Right cardiac atrium (tissue), 5 donors: ENCODE measurements at regions not wholly inside any gene's neighbourhood (a gene's known extent, or its start where the extent isn't known, plus 50 kb on each side); places are given as distances from the start of the nearest gene placed in this dataset.

Experiments
- ATAC-seq, 2 donors: fragments of 200-7000 bp; cut with Tn5 transposase; one replicate each; pipeline versions ENCODE4 v1.8.0 to v1.9.1; 2020; ENCODE audit warnings: moderate library complexity in 2 of 2, mild to moderate bottlenecking in 1 of 2
- DNase-seq, 3 donors: peaks; one replicate each; pipeline ENCODE4 v3.0.0-alpha.2; 2020
- H3K27ac ChIP-seq: one replicate; pipeline ENCODE4 v1.5.1; 2013; ENCODE audit warnings: mild to moderate bottlenecking, low read length, control low read depth, moderate library complexity
- H3K27me3 ChIP-seq: one replicate; pipeline ENCODE4 v1.6.1; 2013; ENCODE audit not compliant: control insufficient read depth, insufficient read depth
- H3K4me1 ChIP-seq: one replicate; pipeline ENCODE4 v1.6.1; 2013; ENCODE audit warnings: low read length; ENCODE audit not compliant: control insufficient read depth, insufficient read depth
- H3K4me3 ChIP-seq: one replicate; pipeline ENCODE4 v1.5.1; 2013; ENCODE audit warnings: low read length, control low read depth
- H3K9me3 ChIP-seq: one replicate; pipeline ENCODE4 v1.6.1; 2013; ENCODE audit warnings: low read length; ENCODE audit not compliant: control insufficient read depth
- WGBS: extraction: QIAGEN DNeasy Blood & Tissue Kit; methylation state at CpG from one replicate; pipeline ENCODE4 v1.1.7; 2013; 5-methylcytosine and 5-hydroxymethylcytosine counted together
- intact Hi-C, 4 donors: fragments of 100-400 bp; cut with DNase I; formaldehyde crosslinking; loops; one replicate each; pipeline versions ENCODE4 v1.11.0 to v1.14.0; 2022 to 2023
- donor health status: healthy with polysubstance abuse.
- donor health status: DM: no; HTN: yes; CAD: no.
- donor health status: DM: no; HTN: no; CAD: no.
- donor health status: DM: no; HTN: yes; CAD: no; lungs with severe emphysema.
- donor health status: DM: yes; HTN: yes; CAD: no.

DNA sequence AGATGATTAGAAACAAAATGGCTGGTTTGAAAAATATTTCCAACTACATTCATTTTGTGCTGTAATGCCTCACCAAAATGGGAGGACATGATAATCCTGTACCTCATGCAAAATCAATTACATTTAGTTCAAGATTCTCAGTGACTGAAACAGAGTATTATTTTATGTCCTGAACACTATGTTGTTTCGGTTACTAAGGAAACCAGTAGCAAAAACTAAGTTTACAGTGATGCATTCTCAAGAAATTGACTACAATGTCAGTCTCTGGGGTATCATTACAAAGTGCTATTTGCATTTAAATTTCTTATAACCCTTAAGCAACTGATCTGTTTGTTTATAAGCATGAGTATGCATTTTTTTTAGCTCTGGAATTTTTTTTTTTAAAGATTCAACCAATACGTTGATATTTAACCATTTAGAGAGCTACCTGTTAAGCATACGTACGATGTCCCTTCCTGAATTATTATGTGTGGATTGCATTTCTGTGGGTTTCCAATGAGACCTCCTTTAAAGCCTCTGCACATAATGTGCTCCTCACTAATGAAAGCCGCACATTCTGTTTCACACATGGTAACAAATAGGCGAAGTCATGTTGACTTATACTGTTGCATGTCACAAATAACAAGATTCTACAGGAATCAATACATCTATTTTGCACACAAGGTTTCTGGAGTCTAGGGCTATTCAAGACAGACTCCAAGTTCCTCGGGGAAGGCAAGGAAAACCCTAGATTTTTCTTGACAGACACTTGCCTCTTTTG is 1035.7 kb downstream of the ADGRL2 start:
- Histone ChIP-seq H3K4me3 (no peak overlapping the region), H3K27ac (no peak overlapping the region), H3K9me3 (no peaks in the 10 kb centered on the region), H3K4me1 (no peaks in the 10 kb centered on the region), H3K27me3 (no peaks in the 10 kb centered on the region)
- intact Hi-C loops, result no loop called here
- ATAC-seq (no peak), DNase-seq (no peak)
- 80% methylated on average over 7 of the region's 7 CpGs for WGBS

DNA sequence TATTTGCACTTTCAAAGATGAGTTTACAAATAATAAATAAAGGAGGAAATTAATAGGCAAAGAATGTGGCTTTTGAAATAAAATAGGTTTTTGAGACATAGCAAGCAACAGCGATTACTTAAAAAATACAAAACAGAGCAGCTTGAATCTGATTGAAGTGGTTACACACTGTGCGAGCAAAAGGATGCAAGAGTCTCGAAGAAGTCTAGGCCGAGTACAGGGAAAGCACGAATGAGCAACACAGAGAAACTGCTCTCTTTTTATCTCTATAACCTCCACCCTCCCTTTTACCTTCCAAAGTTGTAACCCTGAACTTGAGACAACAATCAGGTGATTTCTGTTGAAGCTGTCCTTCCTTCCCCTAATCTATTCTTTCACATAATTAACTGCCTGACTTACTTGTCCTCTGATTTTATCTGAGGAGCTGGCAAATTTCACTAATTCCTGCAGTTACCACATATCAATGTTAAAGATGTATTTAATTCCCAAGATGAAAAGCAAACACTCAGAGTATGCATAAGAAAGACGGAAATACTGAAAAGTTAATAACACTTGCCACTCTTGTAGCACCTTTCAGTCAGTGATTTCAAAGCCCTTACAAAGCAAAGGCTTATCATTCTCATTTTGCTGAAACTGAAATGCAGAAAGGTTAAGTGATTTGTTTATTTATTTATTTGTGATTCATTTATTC is 1030.1 kb downstream of the ADGRL2 start:
- intact Hi-C loops, result no loop called here
- Histone ChIP-seq H3K27ac (no peak overlapping the region), H3K4me1 (no peaks in the 10 kb centered on the region), H3K4me3 (no peak overlapping the region), H3K9me3 (no peaks in the 10 kb centered on the region), H3K27me3 (no peaks in the 10 kb centered on the region)
- DNase-seq, result no peak
- WGBS, result 87% methylated on average over 6 of the region's 6 CpGs
- ATAC-seq, result no peak

DNA sequence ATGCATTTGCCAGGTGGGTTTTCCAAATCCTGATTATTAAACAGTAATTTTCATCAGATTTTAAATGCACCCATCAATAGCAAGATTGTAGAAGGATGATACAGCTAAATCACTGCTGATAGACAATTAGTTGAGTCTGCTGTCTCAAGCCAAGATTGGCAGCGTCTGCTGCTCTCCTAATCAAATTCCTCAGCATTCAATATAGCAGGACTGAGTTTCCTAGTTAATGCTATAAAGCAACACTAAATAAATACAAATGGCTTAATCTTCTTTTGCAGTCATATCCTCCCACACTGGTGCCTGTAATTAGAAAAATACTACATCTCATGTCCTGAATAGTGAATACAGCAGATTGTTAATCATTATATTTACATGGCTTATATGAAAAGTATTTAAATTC is 1028.8 kb downstream of the ADGRL2 start:
- Histone ChIP-seq H3K4me1 (no peaks in the 10 kb centered on the region), H3K4me3 (no peak overlapping the region), H3K9me3 (no peaks in the 10 kb centered on the region), H3K27me3 (no peaks in the 10 kb centered on the region), H3K27ac (no peak overlapping the region)
- intact Hi-C loops, result no loop called here
- ATAC-seq (no peak), DNase-seq (no peak)
- 70% methylated on average over 1 of the region's 1 CpG for WGBS

DNA sequence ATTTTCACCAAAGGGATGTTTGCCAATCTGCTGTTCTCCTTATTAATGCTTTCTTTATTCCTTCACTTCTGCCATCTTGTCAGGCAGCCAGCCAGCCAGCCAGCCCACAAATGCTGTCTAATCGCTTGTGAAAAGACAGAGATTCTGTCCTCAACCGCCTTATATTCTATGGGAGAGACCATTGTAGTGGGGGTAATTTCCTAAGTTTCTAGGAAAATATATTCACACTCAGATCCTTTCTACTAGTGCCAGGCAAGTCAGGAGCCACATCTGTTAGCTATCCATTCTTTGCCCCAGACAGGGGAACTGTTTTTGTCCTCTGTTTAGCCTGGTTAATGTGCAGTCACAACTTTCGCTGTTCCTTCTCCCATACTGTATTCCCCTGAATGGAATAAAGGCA is 1023.1 kb downstream of the ADGRL2 start:
- ATAC-seq, result no peak
- no peak overlapping the region for H3K4me3 ChIP-seq
- WGBS, result 95% methylated on average over 3 of the region's 3 CpGs
- H3K4me1 ChIP-seq, result no peaks in the 10 kb centered on the region
- no peaks in the 10 kb centered on the region for H3K27me3 ChIP-seq
- no peak for DNase-seq
- H3K27ac ChIP-seq, result no peak overlapping the region
- intact Hi-C loops, result no loop called here
- no peaks in the 10 kb centered on the region for H3K9me3 ChIP-seq

DNA sequence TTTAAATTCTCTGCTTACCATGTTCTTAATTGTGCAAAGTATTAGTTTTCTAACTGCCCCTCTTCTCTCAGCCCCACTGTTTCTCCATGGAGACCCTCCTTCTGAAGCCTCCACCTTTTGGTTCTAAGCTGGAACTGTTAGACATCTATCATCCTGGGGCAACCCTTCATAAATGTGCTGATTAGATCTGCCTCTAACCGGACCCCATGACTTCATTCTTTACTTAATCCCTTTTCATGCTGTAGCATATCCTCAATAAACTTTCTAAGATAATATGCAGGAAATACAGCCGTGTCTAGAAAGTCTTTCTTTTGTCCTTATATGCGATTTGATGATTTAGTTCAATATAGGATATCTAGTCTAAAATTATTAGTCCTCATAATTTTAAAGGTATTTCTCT is 1020.1 kb downstream of the ADGRL2 start:
- no peaks in the 10 kb centered on the region for H3K4me1 ChIP-seq
- H3K27me3 ChIP-seq, result no peaks in the 10 kb centered on the region
- H3K27ac ChIP-seq, result no peak overlapping the region
- ATAC-seq (no peak), DNase-seq (no peak)
- no peak overlapping the region for H3K4me3 ChIP-seq
- 64% methylated on average over 3 of the region's 3 CpGs for WGBS
- intact Hi-C loops, result no loop called here
- no peaks in the 10 kb centered on the region for H3K9me3 ChIP-seq

DNA sequence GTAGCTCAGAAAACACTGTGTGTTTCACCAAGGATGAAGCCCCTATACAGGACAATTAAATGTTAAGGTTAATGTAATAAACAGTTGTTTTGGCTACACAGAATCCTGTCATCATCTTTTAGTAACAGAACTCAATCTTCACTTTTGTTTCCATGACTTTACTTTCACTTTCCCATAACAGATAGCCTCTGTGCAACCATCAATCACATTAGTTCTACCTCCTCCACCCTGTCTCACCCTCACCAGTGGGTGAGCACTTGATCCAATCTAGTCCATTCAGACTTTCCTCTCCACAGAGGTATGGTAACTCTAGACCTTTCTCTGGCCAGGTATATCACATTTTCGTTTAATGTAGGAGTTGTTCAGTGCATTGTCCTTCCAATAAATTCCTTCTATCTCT is 1018.5 kb downstream of the ADGRL2 start:
- no peak for ATAC-seq
- Histone ChIP-seq H3K4me3 (no peak overlapping the region), H3K4me1 (no peaks in the 10 kb centered on the region), H3K27me3 (no peaks in the 10 kb centered on the region), H3K9me3 (no peaks in the 10 kb centered on the region), H3K27ac (no peak overlapping the region)
- WGBS, result 74% methylated on average over 1 of the region's 1 CpG
- DNase-seq, result no peak
- intact Hi-C loops, result no loop called here

DNA sequence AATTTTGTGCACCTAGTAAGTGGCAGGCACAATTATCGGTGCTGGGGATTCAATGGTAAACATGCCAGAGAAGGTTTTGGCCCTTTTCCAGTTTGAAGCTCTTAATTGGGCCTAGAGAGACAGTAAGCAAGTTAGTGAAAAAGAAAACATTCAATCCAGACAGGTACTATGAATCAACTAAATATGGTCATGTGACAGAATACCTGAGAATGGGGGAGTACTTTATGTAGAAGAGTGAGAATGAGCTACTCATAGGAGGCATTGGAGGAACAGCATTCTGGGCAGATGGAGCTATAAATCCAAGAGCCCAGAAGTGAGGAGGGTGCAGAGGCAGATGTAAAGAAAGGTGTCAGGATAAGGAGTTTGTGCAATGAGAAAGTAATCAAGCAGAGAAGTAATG is 1017.9 kb downstream of the ADGRL2 start:
- Histone ChIP-seq H3K9me3 (no peaks in the 10 kb centered on the region), H3K27ac (no peak overlapping the region), H3K4me3 (no peak overlapping the region), H3K27me3 (no peaks in the 10 kb centered on the region), H3K4me1 (no peaks in the 10 kb centered on the region)
- no peak for DNase-seq
- WGBS, result 87% methylated on average over 1 of the region's 1 CpG
- ATAC-seq, result no peak
- intact Hi-C loops, result no loop called here

DNA sequence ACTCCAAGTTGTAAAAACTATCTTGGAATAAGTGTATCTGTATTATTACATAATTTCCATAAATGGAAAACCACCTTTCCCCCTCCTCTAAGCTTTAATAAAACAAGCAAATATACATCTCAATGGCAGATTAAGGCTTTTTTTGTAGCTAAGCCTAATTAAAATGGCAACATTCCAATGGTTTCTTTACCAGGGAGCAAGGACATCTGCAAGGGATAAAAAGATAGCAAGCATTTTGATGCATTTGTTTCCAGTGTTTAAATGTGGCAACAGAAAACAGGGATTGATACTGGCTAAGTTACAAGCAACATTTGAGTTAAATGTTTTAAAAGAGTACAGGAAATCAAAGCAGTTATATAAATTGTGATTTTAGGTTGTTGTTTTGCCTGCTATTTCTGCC is 1012.7 kb downstream of the ADGRL2 start:
- Histone ChIP-seq H3K4me1 (no peaks in the 10 kb centered on the region), H3K27me3 (no peaks in the 10 kb centered on the region), H3K9me3 (no peaks in the 10 kb centered on the region), H3K27ac (no peak overlapping the region), H3K4me3 (no peak overlapping the region)
- ATAC-seq (no peak), DNase-seq (no peak)
- intact Hi-C loops, result no loop called here

DNA sequence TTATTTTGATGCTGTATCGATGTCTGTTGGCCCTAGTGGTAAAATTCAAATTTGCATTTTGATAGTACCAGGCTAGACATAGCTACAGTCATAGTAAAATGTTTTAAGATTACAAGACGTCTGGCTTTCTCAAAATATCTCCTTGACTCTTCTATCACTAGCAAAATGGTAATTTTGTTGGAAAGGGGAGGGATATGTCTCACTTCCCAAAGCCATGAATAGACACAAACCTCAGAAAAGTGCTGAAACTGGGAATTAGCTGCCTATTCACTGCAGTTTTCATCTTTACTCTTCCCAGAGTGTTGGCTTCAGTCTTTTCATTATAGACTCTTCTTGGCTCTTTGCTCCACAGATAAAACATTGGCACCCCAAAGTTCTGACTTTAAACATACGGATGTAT is 1009.9 kb downstream of the ADGRL2 start:
- intact Hi-C loops, result no loop called here

DNA sequence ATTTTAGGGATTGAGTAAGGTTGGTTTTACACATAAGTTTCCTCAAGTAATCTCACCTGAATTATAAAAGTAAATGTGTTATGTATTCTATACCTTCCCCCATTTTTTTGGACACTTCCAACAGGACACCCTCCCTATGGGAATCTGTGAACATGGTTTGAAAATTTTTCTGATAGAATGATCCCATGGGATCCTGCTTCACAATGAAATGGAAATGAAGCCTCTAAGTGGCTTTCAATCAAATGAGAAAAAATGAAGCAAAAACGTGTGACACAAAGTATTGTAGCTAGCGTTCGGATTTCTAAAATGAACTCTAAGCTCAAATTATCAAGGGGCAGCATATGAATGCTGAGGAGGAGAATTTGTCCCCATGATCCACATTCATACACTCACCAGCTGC is 1006.8 kb downstream of the ADGRL2 start:
- 82% methylated on average over 3 of the region's 3 CpGs for WGBS
- Histone ChIP-seq H3K4me3 (no peak overlapping the region), H3K4me1 (no peaks in the 10 kb centered on the region), H3K27ac (no peak overlapping the region), H3K27me3 (no peaks in the 10 kb centered on the region), H3K9me3 (no peaks in the 10 kb centered on the region)
- DNase-seq (no peak), ATAC-seq (no peak)
- intact Hi-C loops, result no loop called here

More for the DNA sequence above, 1009.9 kb downstream of the ADGRL2 start:
- Histone ChIP-seq H3K4me1 (no peaks in the 10 kb centered on the region), H3K27me3 (no peaks in the 10 kb centered on the region), H3K4me3 (no peak overlapping the region), H3K9me3 (no peaks in the 10 kb centered on the region), H3K27ac (no peak overlapping the region)
- DNase-seq, result no peak
- WGBS, result 72% methylated on average over 3 of the region's 3 CpGs
- ATAC-seq, result no peak

DNA sequence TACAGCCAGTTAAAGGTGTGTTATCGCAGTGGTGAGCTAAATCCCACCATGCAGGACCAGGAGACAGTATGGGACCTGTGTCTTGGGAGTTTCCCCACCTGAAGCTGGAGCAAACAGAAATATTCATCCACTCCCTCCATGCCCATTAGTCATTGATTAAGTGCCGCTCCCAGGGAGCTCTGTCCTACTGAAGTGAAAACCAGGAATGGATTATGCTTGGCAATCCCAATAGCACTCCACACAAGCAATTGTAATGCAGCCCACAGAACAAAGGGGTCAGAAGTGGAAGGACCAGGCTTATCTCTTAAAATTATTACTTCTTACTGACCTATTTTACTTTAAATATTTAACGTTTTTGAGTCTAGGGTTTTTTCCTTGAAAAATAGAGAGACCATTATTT is 1005.4 kb downstream of the ADGRL2 start:
- H3K4me3 ChIP-seq, result no peak overlapping the region
- no peak overlapping the region for H3K27ac ChIP-seq
- H3K27me3 ChIP-seq, result no peaks in the 10 kb centered on the region
- H3K4me1 ChIP-seq, result no peaks in the 10 kb centered on the region
- ATAC-seq (no peak), DNase-seq (no peak)
- WGBS, result 87% methylated on average over 3 of the region's 3 CpGs
- intact Hi-C loops, result no loop called here
- H3K9me3 ChIP-seq, result no peaks in the 10 kb centered on the region
